H9 (cell line): ENCODE measurements at regions not wholly inside any gene's neighbourhood (a gene's known extent, or its start where the extent isn't known, plus 50 kb on each side); places are given as distances from the start of the nearest gene placed in this dataset.

Experiments used
- DNase-seq: peaks from one replicate; pipeline ENCODE4 v3.0.0-alpha.2; 2017
- H2AFZ ChIP-seq: one replicate; pipeline ENCODE4 v1.6.1; 2013; ENCODE audit warnings: mild to moderate bottlenecking, low read length, control low read depth, moderate library complexity
- H2AK5ac ChIP-seq: 2 replicates; pipeline ENCODE4 v1.6.1; 2013; ENCODE audit warnings: low read length, control low read depth, mixed read lengths; ENCODE audit not compliant: insufficient read length
- H2BK120ac ChIP-seq: one replicate; pipeline ENCODE4 v1.6.1; 2013; ENCODE audit warnings: low read depth, mild to moderate bottlenecking, low read length, control low read depth, inconsistent platforms; ENCODE audit not compliant: poor library complexity, severe bottlenecking
- H2BK12ac ChIP-seq: 2 replicates; pipeline ENCODE4 v1.6.1; 2013; ENCODE audit warnings: low read length, control low read depth, mixed read lengths, low read depth; ENCODE audit not compliant: insufficient read length
- H2BK15ac ChIP-seq: 2 replicates; pipeline ENCODE4 v1.6.1; 2013; ENCODE audit warnings: low read depth, low read length, control low read depth
- H2BK20ac ChIP-seq: one replicate; pipeline ENCODE4 v1.6.1; 2013; ENCODE audit warnings: low read depth, mild to moderate bottlenecking, low read length, control low read depth, inconsistent platforms; ENCODE audit not compliant: poor library complexity, severe bottlenecking
- H2BK5ac ChIP-seq: 2 replicates; pipeline ENCODE4 v1.6.1; 2013; ENCODE audit warnings: low read length, control low read depth, mixed read lengths; ENCODE audit not compliant: insufficient read length
- H3K14ac ChIP-seq: 2 replicates; pipeline ENCODE4 v1.6.1; 2013; ENCODE audit warnings: low read length, control low read depth; ENCODE audit not compliant: insufficient read depth
- H3K18ac ChIP-seq: 2 replicates; pipeline ENCODE4 v1.6.1; 2013; ENCODE audit warnings: low read depth, mild to moderate bottlenecking, mixed read lengths, low read length, control low read depth; ENCODE audit not compliant: insufficient read length
- H3K23ac ChIP-seq: 2 replicates; pipeline ENCODE4 v1.6.1; 2013; ENCODE audit warnings: low read length, control low read depth, mixed read lengths, low read depth; ENCODE audit not compliant: insufficient read length
- H3K23me2 ChIP-seq: 2 replicates; pipeline ENCODE4 v1.6.1; 2013; ENCODE audit warnings: low read depth, mild to moderate bottlenecking, mixed read lengths, low read length, control low read depth; ENCODE audit not compliant: insufficient read length, poor library complexity, severe bottlenecking
- H3K27ac ChIP-seq: 2 replicates; pipeline ENCODE4 v1.5.1; 2013; ENCODE audit warnings: low read length, control low read depth, mixed read lengths, low read depth; ENCODE audit not compliant: insufficient read length
- H3K27me3 ChIP-seq: 2 replicates; pipeline ENCODE4 v1.6.1; 2013; ENCODE audit warnings: low read length, control low read depth, inconsistent platforms; ENCODE audit not compliant: insufficient read depth
- H3K4ac ChIP-seq: 2 replicates; pipeline ENCODE4 v1.6.1; 2013; ENCODE audit warnings: low read depth, mild to moderate bottlenecking, control low read depth, inconsistent platforms, low read length, moderate library complexity
- H3K4me1 ChIP-seq: 2 replicates; pipeline ENCODE4 v1.6.1; 2013; ENCODE audit warnings: low read length, control low read depth, inconsistent platforms; ENCODE audit not compliant: insufficient read depth
- H3K4me2 ChIP-seq: 2 replicates; pipeline ENCODE4 v1.6.1; 2013; ENCODE audit warnings: low read length, control low read depth, mixed read lengths; ENCODE audit not compliant: insufficient read length, insufficient read depth
- H3K56ac ChIP-seq: 2 replicates; pipeline ENCODE4 v1.6.1; 2013; ENCODE audit warnings: low read depth, mild to moderate bottlenecking, mixed read lengths, low read length, control low read depth; ENCODE audit not compliant: insufficient read length
- H3K79me1 ChIP-seq: 2 replicates; pipeline ENCODE4 v1.6.1; 2013; ENCODE audit warnings: low read depth, mild to moderate bottlenecking, moderate library complexity, low read length, control low read depth, inconsistent platforms; ENCODE audit not compliant: insufficient read depth, poor library complexity, severe bottlenecking
- H3K79me2 ChIP-seq: 2 replicates; pipeline ENCODE4 v1.6.1; 2013; ENCODE audit warnings: low read length, control low read depth, inconsistent platforms; ENCODE audit not compliant: insufficient read depth
- H3K9ac ChIP-seq: 2 replicates; pipeline ENCODE4 v1.6.1; 2013; ENCODE audit warnings: low read length, control low read depth, mixed read lengths; ENCODE audit not compliant: insufficient read length; ENCODE audit errors: extremely low read depth
- H3K9me3 ChIP-seq: one replicate; pipeline ENCODE4 v1.6.1; 2013; ENCODE audit warnings: low read depth, low read length, inconsistent platforms; ENCODE audit not compliant: control insufficient read depth
- H3T11ph ChIP-seq: one replicate; pipeline ENCODE4 v1.6.1; 2013; ENCODE audit warnings: mild to moderate bottlenecking, low read length, control low read depth, inconsistent platforms
- H4K20me1 ChIP-seq: one replicate; pipeline ENCODE4 v1.6.1; 2013; ENCODE audit not compliant: control insufficient read depth, insufficient read length, insufficient read depth
- H4K5ac ChIP-seq: 2 replicates; pipeline ENCODE4 v1.6.1; 2013; ENCODE audit warnings: low read depth, mild to moderate bottlenecking, mixed read lengths, low read length, control low read depth; ENCODE audit not compliant: insufficient read length
- H4K8ac ChIP-seq: replicated peaks from 2 replicates; pipeline ENCODE4 v1.6.1; 2013; ENCODE audit warnings: low read length, control low read depth, mixed read lengths, low read depth; ENCODE audit not compliant: insufficient read length
- H4K91ac ChIP-seq: 2 replicates; pipeline ENCODE4 v1.6.1; 2013; ENCODE audit warnings: low read depth, mild to moderate bottlenecking, moderate library complexity, mixed read lengths, low read length, control low read depth; ENCODE audit not compliant: insufficient read length
- H3K27ac Mint-ChIP-seq, 3 experiments: 2 replicates in 2 of 3; 3 replicates in 1 of 3; pipeline ENCODE4 v1.8.0; 2020 to 2021; ENCODE audit warnings: mixed read lengths in 3 of 3, mild to moderate bottlenecking in 1 of 3, moderate library complexity in 1 of 3
- H3K27me3 Mint-ChIP-seq: 2 replicates; pipeline ENCODE4 v1.8.0; 2021; ENCODE audit warnings: low read depth, mild to moderate bottlenecking, moderate library complexity, mixed read lengths
- H3K36me3 Mint-ChIP-seq, 3 experiments: 2 replicates in 2 of 3; 3 replicates in 1 of 3; pipeline ENCODE4 v1.8.0; 2020 to 2021; ENCODE audit warnings: low read depth in 3 of 3, mixed read lengths in 3 of 3; ENCODE audit not compliant: insufficient read depth in 1 of 3
- H3K4me1 Mint-ChIP-seq, 2 experiments: 2 replicates each; pipeline ENCODE4 v1.8.0; 2020; ENCODE audit warnings: mixed read lengths in 2 of 2
- H3K4me3 Mint-ChIP-seq, 2 experiments: 2 replicates in 1 of 2; 3 replicates in 1 of 2; pipeline ENCODE4 v1.8.0; 2020 to 2021; ENCODE audit warnings: mild to moderate bottlenecking in 2 of 2, mixed read lengths in 2 of 2, moderate library complexity in 1 of 2
- H3K9me3 Mint-ChIP-seq, 2 experiments: 2 replicates in 1 of 2; 3 replicates in 1 of 2; pipeline ENCODE4 v1.8.0; 2020; ENCODE audit warnings: mild to moderate bottlenecking in 2 of 2, mixed read lengths in 2 of 2, moderate library complexity in 1 of 2
- CTCF ChIP-seq: fragments of 200-600 bp; sonication (generic); conservative IDR thresholded peaks from 3 replicates; pipeline ENCODE4 v1.8.0; 2021; ENCODE audit warnings: antibody characterized with exemption, mild to moderate bottlenecking
- WGBS: extraction: QIAGEN DNeasy Blood & Tissue Kit; methylation state at CpG from one replicate; pipeline ENCODE4 v1.1.7; 2013; ENCODE audit warnings: missing lambda C conversion rate, low lambda C conversion rate, mixed read lengths; ENCODE audit not compliant: insufficient read length; ENCODE audit errors: extremely low coverage; 5-methylcytosine and 5-hydroxymethylcytosine counted together

GRCh38 chr6:169094552-169094950, 159.1 kb downstream of the THBS2 start:
- H3K79me1 ChIP-seq, result no peaks in the 10 kb centered on the region
- H3K14ac ChIP-seq, result no peak overlapping the region
- peaks cover 12% of the 10 kb centered on the region for H3K9me3 ChIP-seq
- no peak overlapping the region for H3K4ac ChIP-seq
- no peak overlapping the region for H3K4me2 ChIP-seq
- H2AK5ac ChIP-seq, result no peak overlapping the region
- H4K91ac ChIP-seq, result no peak overlapping the region
- no peak overlapping the region for H2BK20ac ChIP-seq
- no peak overlapping the region for H3K4me3 Mint-ChIP-seq
- no peaks in the 10 kb centered on the region for H3K23me2 ChIP-seq
- H4K20me1 ChIP-seq, result no peaks in the 10 kb centered on the region
- H3K36me3 Mint-ChIP-seq, result peaks cover 28 to 36% (median 30%) of the 10 kb centered on the region in 3 experiments
- no peak overlapping the region for H3K27ac Mint-ChIP-seq
- no peak overlapping the region for H3K18ac ChIP-seq
- no peak overlapping the region for H2BK12ac ChIP-seq
- H3K9me3 Mint-ChIP-seq, result peaks cover 44 to 65% of the 10 kb centered on the region in 2 experiments
- DNase-seq, result no peak
- no peak overlapping the region for H4K8ac ChIP-seq
- H2BK15ac ChIP-seq, result no peak overlapping the region
- H3K4me1 ChIP-seq, result no peaks in the 10 kb centered on the region
- H3K9ac ChIP-seq, result no peak overlapping the region
- H4K5ac ChIP-seq, result no peak overlapping the region
- peaks cover 3% of the 10 kb centered on the region; the same call in 1 of the 2 replicates for H3K27me3 Mint-ChIP-seq
- no peak overlapping the region for H3K56ac ChIP-seq
- TF ChIP-seq CTCF, result no peak
- H3T11ph ChIP-seq, result no peak overlapping the region
- H3K27me3 ChIP-seq, result no peaks in the 10 kb centered on the region
- H2AFZ ChIP-seq, result no peak overlapping the region
- no peak overlapping the region for H2BK120ac ChIP-seq
- WGBS, result no CpG with 5 or more reads among the region's 7 CpGs
- no peak overlapping the region for H3K27ac ChIP-seq
- no peak overlapping the region for H3K23ac ChIP-seq
- peaks cover 28 to 33% of the 10 kb centered on the region in 2 experiments for H3K4me1 Mint-ChIP-seq
- H3K79me2 ChIP-seq, result no peaks in the 10 kb centered on the region
- H2BK5ac ChIP-seq, result no peak overlapping the region
